MV-4-11 (cell line): ENCODE measurements at regions not wholly inside any gene's neighbourhood (a gene's known extent, or its start where the extent isn't known, plus 50 kb on each side); places are given as distances from the start of the nearest gene placed in this dataset.
"Not testable (repeated sequence)": the region's sequence is repeated elsewhere in the genome, so short reads cannot be mapped to it uniquely, and the experiment has no call there.

Experiments used
- DNase-seq: peaks from one replicate; lab custom pipeline; 2025; lab: John Stamatoyannopoulos, UW

DNA sequence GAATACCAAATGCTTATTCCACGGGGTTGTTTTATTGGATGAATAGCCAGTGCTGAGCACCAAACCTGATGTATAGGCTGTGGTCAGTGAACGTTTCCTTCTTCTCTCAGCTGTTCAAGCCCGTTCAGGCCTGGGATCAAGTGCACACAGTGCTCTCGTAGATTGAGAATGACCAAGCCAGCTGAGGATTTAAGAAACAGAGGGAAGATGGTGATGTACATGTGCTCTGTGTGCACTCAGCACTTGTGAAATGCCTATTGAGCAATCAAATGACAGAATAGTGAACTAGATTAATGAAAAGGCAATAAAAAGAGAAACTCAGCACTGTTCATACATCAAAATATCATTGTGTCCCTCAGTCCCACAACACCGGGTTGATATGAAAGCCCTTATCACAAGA, 302.5 kb downstream of the BMPER start:
- DNase-seq: peak; percentile 43

DNA sequence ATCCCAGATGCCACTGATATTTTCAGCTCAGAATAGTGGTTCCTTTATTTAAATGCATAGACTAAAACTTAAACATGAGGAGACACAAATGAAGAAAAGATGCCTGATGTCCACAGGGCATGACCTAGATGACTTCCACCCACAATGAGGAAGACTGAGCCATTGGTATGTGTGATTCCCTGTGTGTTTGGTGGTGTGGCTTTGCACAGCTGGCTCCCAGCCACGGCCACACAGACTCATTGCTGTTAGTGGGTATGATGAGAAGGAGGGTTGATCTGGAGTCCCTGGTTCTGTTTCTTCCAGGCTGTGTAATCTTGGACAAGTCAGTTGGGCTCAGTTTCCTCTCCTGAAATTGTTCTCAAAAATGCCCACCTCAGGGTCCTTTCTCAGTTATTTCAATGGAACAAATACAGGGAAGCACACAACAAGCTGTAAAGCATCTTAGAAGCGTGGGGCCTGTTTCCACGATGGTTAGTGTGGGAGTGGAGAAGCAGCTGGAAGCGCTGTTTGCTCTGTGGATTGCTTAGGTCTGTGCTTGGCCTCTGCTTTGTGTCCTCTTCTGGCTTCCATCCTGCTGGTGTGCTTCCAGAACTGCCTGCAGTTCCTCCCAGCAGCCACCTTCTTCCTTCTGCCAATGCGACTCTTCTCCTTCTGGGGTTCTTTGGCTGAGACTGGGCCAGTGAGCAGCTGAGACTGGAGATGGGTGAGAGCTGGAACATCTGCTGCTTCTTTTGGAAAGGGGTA, 303.7 kb downstream of the BMPER start:
- DNase-seq: peak; percentile 22

DNA sequence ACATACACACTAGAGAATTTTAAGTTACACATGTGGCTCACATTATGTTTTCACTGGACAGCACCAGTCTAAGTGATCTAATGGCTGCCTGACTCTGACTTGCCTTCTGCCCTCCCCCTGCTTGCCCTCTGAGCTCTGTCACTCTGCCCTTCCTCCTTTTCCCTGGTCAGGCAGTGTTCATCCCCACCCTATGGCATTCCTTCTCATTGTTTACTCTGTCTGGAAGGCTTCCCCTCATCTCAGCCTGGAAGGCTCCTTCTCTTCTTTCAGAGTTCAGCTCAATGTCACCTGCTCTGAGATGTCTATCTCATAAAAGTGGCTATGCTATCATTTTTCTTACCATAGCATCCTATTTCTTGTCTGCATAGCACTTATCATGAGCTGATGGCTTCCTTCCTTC, 305.7 kb downstream of the BMPER start:
- no peak for DNase-seq

- no peak for DNase-seq
Measured at GRCh38 chr7:34217972-34218371, 312.6 kb downstream of the BMPER start.

GRCh38 chr7:34219153-34219718, 313.9 kb downstream of the BMPER start:
- no peak for DNase-seq

GRCh38 chr7:34220506-34221185, 315.3 kb downstream of the BMPER start:
- no peak for DNase-seq

DNA sequence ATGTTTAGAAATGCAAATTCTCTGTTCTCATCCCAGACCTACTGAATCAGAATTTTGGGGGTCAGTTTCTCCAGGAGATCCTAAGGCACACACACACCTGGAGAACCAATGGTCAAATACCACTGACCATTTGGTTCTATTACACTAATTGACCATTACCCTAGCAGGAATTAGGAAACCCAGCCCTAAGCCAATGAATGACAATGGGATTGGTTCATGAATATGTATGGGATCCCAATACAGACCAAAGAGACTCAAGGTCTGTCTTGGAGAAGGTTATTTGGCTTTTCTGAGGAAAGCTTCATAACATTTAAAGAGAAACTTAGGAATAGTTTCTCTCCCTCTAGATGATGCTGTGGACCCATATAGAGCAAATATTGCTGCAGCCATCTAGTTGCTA, 317.0 kb downstream of the BMPER start:
- no peak for DNase-seq

- no peak for DNase-seq
Measured at GRCh38 chr7:34222722-34223121, 317.4 kb downstream of the BMPER start.

DNA sequence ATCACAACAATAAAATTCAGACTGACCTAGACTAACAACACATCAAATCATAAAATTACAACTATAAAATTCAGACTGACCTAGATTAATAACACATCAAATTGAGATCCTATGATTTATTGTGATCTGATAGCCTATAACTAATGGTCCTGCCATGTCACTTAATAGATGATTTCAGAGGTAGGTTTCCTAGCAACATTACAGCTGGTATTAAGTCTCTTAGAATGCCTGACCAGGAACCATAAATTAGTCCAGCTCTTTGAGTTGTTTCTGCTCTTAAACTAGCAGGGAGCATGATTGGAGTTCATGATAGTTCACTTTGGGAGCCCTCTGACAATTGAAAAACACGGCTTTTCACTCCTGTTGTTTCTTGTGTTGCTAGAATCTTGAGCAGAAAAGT, 318.9 kb downstream of the BMPER start:
- no peak for DNase-seq

DNA sequence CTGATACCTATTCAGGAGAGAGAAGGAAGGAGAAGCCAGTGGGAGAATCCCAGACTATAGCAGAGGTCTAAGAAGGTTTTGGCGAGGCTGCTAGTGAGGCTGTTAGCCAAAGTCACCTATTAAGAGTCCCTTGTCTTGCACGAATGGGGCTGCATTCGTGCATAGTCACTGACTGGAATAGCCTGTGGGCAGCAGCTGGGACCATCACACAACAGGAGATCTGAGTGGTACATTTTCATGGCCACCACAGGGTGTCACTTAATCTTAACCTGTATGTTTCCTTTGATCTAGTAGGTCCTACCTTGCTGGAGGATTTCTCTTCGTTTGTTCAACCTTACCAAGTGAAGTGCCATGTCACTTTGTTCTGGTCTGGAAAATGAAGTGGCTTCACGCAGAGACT, 319.9 kb downstream of the BMPER start:
- DNase-seq: no peak

DNA sequence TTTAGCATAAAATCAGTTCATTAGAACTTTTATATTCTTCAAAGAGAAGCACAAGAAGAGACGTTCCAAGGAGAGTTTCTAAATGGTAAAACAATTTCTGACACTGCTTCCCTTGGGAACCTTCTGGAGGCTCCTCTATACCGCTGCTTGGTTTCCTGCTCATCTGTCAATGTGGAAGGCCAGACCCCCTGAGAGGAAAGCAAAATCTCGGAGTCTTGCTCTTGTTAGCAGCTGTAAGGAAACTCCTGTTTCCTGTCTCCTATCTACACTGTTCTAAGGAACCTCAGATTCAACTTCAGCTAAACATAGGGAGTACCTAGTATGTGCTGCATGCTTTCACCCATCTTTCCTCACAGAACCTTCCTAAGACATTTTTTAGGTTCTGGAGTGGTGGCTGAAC, 322.2 kb downstream of the BMPER start:
- DNase-seq: no peak

- DNase-seq: not testable (repeated sequence)
Measured at GRCh38 chr7:34235101-34235500, 329.8 kb downstream of the BMPER start.

DNA sequence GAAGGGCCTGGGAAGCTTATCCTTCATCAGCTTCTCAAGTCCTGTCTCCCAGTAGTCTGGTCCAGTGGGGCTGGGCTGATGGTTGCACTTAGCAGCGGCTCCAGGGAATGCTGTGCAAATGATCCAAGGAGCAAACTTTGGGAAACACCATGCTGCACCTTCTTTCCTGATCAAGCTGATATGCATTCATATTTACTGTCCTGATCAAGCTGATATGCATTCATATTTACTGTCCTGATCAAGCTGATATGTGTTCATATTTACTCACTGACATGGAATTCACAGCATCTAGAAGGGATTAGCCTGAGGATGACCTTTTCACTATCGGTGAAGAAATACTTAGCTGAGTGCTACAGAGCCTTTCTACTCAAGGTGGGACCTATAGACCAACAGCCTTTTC, 330.7 kb downstream of the BMPER start:
- DNase-seq: no peak

GRCh38 chr7:34236839-34237492, 331.6 kb downstream of the BMPER start:
- no peak for DNase-seq

- DNase-seq: no peak
Measured at GRCh38 chr7:34237493-34237849, 332.1 kb downstream of the BMPER start.

DNA sequence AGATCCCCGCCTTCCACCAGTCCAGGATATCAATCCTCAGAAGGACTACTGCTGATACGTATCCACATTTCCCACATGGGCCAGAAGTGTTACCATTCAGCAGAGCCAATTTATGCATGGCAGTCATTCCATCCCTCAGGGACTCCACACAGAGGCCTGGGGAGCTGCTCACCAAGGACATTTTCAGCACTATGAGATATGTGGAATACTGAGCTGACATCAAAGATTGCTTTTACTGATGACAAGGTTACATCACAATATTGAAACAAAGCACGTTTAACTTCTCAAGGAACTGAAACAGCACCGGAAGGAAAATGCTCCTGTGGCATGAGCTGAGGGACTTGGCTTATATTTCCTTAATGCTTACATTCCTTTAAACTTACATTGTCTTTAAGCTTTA, 335.1 kb downstream of the BMPER start:
- DNase-seq: peak; percentile 51

DNA sequence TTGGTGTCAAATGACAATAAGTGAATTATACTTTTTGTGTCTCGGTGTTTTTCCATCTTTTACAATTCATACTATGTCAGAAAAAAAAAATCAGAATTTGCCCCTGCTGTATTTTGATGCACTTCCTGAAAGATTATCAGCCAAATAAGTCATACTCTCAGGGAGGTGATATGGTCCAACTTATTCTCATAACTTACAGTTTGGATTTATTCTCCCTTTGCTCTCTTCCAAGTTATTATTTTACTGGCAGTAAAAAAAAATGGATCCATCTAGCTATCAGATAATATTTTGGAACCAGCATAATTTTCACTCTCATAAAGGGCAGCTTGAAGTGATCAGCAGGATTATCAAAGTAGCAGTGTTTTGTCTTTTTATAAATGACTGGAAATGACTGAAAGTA, 337.1 kb downstream of the BMPER start:
- no peak for DNase-seq

- DNase-seq: no peak
Measured at GRCh38 chr7:34245246-34245645, 339.9 kb downstream of the BMPER start.

DNA sequence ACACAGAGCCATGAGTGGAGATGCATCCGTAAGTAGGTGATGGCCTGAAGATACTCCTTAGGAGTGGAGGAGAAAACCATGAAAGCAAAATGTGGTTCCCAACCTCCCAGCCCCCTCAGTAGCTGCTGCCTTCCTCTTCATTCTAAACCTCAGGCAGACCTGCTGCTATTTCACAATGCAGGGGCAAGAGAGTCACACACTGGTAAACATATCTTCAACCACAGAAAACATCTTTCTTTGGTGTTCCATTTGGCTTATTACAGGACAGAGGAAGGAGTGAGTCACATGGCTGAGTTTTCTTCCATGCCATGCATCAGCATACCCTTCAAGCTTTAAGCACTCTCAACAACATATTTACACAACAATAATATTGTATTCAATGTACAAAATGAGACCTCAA, 342.1 kb downstream of the BMPER start:
- DNase-seq: peak; percentile 79

- no peak for DNase-seq
Measured at GRCh38 chr7:34249192-34249591, 343.9 kb downstream of the BMPER start.

- peak; percentile 78 for DNase-seq
Measured at GRCh38 chr7:34260279-34260678, 354.9 kb downstream of the BMPER start.

DNA sequence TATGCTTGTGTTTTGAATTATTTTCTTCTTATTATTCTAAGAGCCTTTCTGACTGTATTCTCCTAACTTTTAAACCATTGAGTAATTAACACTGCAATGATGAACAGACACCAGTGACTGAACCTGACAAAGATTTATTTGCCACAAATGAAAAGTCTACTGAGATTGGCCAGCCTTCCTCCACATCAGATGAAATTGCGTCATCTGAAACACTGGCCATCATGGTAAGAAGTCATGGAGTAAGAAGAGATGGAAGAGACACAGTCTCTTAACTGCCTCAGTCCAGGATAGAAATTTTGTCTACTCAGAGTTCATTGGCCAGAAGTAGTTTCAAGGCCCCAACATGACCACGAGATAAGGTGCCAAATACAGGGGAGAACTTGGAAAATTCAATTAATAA, 357.8 kb downstream of the BMPER start:
- DNase-seq: no peak

DNA sequence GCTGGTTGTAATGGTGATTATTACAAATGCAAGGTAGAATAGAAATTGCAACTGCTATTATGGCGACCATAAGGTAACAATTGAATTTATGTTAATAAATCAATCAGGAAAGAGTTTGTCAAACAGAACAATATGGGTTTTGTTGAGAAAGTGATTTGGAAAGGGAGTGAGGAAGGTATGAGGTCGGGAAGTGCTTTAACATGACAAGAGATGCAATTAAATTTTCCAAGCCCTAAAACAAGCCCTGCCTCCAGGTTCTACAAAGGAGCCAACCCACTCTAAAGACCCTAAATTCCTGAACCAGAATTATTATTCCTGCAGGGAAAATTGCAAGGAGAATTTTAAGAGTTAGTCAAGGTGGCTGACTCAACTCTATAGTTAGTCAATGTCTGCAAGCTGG, 363.7 kb downstream of the BMPER start:
- DNase-seq: no peak
